HG03439 (cell line): ENCODE measurements at regions not wholly inside any gene's neighbourhood (a gene's known extent, or its start where the extent isn't known, plus 50 kb on each side); places are given as distances from the start of the nearest gene placed in this dataset.

ENCODE experiments used
- ATAC-seq: cut with Tn5 transposase; IDR thresholded peaks from one replicate; pipeline ENCODE4 v1.9.1; 2021; ENCODE audit warnings: mild to moderate bottlenecking, moderate library complexity; ENCODE audit not compliant: unreplicated experiment

DNA sequence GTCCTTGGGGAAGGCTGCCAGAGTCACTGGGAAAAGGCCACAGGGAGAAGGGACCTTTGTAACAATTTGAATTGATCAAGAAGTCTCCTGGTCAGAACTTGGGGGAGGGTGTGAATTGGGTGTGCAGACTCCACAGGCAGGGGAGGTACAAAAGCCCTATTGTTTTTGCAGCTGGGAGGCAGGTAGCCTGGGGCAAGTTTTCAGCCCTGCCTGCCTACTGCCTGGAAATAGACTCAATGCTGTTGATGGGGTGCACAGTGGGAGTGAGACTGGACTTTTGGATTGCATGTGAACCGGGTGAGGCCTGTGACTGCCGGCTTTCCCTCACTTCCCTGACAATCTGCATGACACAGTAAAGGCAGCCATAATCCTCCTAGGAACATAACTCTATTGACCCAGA is 947.0 kb downstream of the REEP3 start:
- ATAC-seq, result no peak

GRCh38 chr10:64476506-64476905 is 955.3 kb downstream of the REEP3 start:
- ATAC-seq, result no peak

DNA sequence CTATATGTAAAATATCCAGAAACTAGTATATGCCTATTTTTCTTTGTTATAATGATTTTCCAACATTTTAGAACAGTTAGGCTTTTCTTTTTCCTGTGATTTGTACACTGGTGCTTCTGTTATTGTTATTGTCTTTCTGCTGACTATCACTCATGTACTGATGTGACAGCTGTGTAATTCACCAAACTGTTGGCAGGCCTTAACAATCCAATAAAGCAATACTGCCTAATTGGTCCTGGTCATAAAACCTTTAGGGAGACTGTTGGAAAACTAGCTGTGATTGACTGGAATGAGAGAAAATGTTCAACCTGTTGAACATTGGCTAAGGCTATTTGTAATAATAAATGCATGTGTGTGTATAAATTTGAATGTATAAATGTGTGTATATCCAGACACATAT is 956.6 kb downstream of the REEP3 start:
- ATAC-seq, result no peak

- no peak for ATAC-seq
Observed at GRCh38 chr10:64484811-64485330, 963.7 kb downstream of the REEP3 start.

- ATAC-seq, result no peak
Observed at GRCh38 chr10:64486149-64486548, 964.9 kb downstream of the REEP3 start.

GRCh38 chr10:64486901-64487300 is 965.7 kb downstream of the REEP3 start:
- no peak for ATAC-seq

DNA sequence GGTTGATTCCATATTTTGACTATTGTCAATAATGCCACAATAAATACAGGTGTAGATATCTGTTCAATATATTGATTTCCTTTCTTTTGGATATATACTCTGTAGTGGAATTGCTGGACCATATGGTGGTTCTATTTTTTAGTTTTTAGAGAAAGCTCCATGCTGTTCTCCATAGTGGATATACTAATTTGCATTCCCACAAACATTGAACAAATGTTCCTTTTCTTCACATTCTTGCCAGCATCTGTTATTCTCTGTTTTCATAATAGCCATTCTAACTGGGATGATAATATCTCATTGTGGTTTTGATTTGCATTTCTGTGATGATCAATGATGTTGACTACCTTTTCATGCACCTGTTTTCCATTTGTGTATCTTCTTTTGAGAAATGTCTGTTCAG is 973.7 kb downstream of the REEP3 start:
- no peak for ATAC-seq

GRCh38 chr10:64497306-64497705 is 976.1 kb downstream of the REEP3 start:
- no peak for ATAC-seq

- ATAC-seq, result no peak
Observed at GRCh38 chr10:64501807-64502206, 980.6 kb downstream of the REEP3 start.

DNA sequence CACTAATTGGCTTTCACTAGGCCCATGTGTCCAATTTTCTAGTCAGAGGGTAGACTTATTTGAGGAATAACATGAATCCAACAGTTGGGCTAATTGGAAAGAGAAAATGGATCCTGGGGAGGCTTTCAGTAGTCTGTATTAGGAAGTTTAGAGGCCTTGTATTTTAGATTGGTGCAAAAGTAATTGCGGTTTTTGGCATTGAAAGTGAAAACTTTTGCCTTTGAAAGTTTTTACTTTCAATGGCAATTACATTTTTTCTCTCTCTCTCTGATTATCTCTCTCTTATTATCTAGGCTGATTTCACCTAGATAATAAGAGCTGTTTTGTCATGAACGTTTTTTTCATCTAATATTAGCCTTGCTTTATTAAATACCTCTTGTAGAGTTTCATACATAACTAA is 981.7 kb downstream of the REEP3 start:
- no peak for ATAC-seq

- ATAC-seq, result no peak
Observed at GRCh38 chr10:64503429-64503828, 982.2 kb downstream of the REEP3 start.

- ATAC-seq, result no peak
Observed at GRCh38 chr10:64505501-64505900, 984.3 kb downstream of the REEP3 start.

DNA sequence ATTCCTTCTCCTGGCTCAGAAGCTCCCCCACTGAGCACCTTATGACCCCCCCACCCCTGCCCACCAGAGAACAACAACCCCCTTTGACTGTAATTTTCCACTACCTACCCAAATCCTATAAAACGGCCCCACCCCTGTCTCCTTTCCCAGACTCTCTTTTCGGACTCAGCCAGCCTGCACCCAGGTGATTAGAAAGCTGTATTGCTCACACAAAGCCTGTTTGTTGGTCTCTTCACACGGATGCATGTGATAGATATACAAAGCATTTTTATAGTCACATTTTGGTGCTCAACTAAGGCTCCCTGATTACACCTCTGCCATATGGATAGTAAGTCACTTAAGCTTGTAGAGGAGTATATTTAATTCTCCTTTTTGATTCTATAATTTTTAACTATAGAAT is 985.8 kb downstream of the REEP3 start:
- ATAC-seq, result no peak

GRCh38 chr10:64507651-64508028 is 986.4 kb downstream of the REEP3 start:
- ATAC-seq, result no peak

- no peak for ATAC-seq
Observed at GRCh38 chr10:64508029-64508661, 986.9 kb downstream of the REEP3 start.

DNA sequence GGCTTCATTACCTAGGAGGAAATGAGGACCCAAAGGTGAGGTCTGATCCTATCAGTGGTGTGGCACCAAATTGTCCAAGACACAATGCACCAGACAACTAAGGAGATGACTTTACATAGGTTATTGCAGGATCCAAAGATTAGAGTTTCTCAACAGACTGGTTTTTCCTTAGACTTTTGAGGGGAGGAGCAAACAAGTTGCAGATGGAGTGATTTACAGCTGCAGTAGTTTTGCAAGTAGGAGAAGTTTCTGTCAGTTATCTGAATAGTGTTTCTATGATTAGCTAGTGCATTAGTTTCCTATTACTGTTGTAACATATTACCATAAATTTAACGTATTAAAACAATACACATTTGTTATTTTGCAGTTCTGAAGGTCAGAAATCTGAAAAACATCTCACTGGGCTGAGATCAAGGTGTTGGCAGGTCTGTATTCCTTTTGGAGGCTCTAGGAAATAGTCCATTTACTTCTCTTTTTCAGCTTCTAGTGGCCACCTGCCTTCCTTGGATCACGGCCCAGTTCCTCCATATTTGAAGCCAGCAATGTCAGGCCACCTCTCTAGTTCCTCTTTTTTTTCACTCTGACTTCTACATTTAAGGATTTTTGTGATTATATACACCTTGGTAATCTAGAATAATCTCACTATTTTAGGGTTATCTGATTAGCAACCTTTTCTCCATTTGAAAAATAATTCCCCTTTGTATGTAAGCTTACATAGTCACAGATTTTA is 994.9 kb downstream of the REEP3 start:
- no peak for ATAC-seq

- no peak for ATAC-seq
Observed at GRCh38 chr10:64518456-64518855, 997.3 kb downstream of the REEP3 start.

GRCh38 chr10:64519427-64519826 is 998.2 kb downstream of the REEP3 start:
- ATAC-seq, result no peak

DNA sequence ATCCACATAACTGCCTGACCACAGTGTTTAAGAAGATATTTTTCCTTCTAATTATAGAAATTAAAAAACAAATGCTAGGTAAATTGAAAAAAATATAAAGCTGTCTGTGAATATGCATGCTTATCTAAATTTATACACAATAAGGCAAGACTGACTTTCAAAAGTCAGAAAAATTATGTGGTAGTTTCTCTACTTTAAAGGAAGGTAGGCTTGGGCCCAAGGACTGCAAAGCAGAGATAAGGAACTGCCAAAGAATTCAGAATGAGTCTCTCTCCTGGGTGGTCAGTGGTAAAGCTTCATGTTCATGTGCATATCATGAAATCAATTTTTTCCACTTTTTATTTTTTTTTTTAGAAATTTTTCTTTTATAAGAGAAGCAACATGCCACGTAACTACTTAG is 998.6 kb downstream of the REEP3 start:
- no peak for ATAC-seq

DNA sequence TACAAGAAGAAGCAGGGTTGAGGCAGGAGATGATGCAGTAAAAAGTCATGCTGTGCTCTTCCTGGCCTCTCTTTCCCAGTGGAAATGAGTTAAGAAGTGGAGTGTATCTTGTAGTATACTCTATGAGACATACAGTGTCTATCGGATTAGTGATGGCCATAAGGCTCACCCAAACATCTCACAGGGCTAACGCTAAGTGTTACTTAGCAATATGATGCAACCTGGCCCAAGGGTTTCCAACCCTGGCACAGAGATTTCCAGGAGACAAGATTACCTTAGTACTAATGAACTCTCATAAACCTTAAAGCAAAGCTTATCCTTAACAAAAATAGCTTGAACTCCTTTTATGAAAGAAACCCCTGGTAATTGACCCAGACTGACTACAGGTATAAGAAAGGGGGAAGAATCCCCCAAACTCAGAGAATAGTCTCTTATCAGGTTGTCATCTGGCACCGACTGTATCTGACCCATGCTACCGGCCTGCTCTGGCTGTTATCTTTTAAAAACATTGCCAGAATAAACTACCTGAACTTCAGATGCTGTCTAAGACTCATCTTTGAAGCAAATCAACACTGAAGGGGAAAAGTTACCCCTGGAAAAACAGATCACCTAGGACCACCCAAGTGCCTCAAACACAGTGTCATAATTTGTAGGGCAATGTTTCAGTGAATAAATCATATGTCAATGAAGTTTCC is 1002.0 kb downstream of the REEP3 start:
- ATAC-seq, result no peak

DNA sequence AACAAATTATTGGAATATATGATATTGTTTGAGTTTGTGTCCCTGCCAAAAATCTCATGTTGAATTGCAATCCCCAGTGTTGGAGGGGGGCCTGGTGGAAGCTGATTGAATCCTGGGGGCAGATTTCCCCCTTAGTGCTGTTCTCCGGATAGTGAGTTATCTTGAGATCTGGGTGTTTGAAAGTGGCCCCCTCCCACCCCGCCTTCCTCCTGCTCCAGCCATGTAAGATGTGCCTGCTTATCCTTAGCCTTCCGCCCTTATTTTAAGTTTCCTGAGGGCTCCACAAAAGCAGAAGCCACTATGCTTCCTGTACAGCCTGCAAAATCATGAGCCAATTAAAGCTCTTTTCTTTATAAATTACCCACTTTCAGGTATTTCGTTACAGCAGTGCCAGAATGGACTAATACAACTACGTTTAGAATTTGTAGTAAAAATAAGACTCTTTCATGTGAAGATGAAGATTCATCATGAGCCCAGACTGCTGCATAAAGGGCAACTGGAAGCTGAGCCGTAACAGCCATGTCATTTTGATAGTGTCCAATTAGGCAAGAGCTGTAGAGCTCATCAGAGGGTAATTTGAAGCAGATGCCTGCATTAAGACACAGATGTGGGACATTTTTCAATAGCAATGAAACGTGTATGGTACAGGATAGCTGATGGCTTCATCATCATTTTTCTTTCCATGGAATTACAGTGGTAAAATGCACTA is 1007.2 kb downstream of the REEP3 start:
- ATAC-seq, result no peak
